ENCODE measurements at regions not wholly inside any gene's neighbourhood (a gene's known extent, or its start where the extent isn't known, plus 50 kb on each side); places are given as distances from the start of the nearest gene placed in this dataset.
A peak's percentile ranks its signal among the peaks of the same experiment; 100 is the strongest.

- 0 out of 2 replicates have a peak, but pooled peaks have one; percentile 26 for TF ChIP-seq CTCF (conservative IDR thresholded peaks at IDR 0.05; ENCODE audit: low read depth, low read length)
- no peak for TF ChIP-seq EZH2 (IDR thresholded peaks at IDR 0.05; ENCODE audit: borderline replicate concordance, low read depth, low read length, poor library complexity, severe bottlenecking)
Measured at GRCh38 chr13:54950546-54950945, 1921.9 kb downstream of the OLFM4 start.
